COR-L47 (cell line): ENCODE measurements at regions not wholly inside any gene's neighbourhood (a gene's known extent, or its start where the extent isn't known, plus 50 kb on each side); places are given as distances from the start of the nearest gene placed in this dataset.

ENCODE experiments used
- DNase-seq: peaks from one replicate; lab custom pipeline; 2025; lab: John Stamatoyannopoulos, UW

GRCh38 chr16:86117235-86117634 is 218.3 kb downstream of the IRF8 start:
- no peak for DNase-seq

- no peak for DNase-seq
These were observed 218.8 kb downstream of the IRF8 start for GRCh38 chr16:86117756-86118155.

GRCh38 chr16:86118467-86119307 is 219.7 kb downstream of the IRF8 start:
- no peak for DNase-seq

GRCh38 chr16:86120201-86121192 is 221.5 kb downstream of the IRF8 start:
- DNase-seq = no peak

GRCh38 chr16:86121374-86122010 is 222.5 kb downstream of the IRF8 start:
- no peak for DNase-seq

GRCh38 chr16:86122681-86123342 is 223.8 kb downstream of the IRF8 start:
- DNase-seq = no peak

GRCh38 chr16:86124321-86124720 is 225.4 kb downstream of the IRF8 start:
- DNase-seq = no peak

- DNase-seq = no peak
These were observed 227.9 kb downstream of the IRF8 start for GRCh38 chr16:86126891-86127290.

- DNase-seq = no peak
These were observed 228.4 kb downstream of the IRF8 start for GRCh38 chr16:86127366-86127765.

- no peak for DNase-seq
These were observed 229.3 kb downstream of the IRF8 start for GRCh38 chr16:86128246-86128645.

GRCh38 chr16:86129541-86129940 is 230.6 kb downstream of the IRF8 start:
- no peak for DNase-seq

GRCh38 chr16:86133377-86133776 is 234.4 kb downstream of the IRF8 start:
- no peak for DNase-seq

GRCh38 chr16:86133847-86134375 is 234.9 kb downstream of the IRF8 start:
- no peak for DNase-seq

GRCh38 chr16:86134802-86135461 is 236.0 kb downstream of the IRF8 start:
- DNase-seq = no peak

GRCh38 chr16:86137359-86137758 is 238.4 kb downstream of the IRF8 start:
- no peak for DNase-seq

GRCh38 chr16:86138121-86139085 is 239.4 kb downstream of the IRF8 start:
- DNase-seq = no peak

GRCh38 chr16:86142801-86143236 is 243.9 kb downstream of the IRF8 start:
- no peak for DNase-seq

- DNase-seq = no peak
These were observed 244.7 kb downstream of the IRF8 start for GRCh38 chr16:86143666-86144065.

GRCh38 chr16:86145669-86146068 is 246.7 kb downstream of the IRF8 start:
- DNase-seq = no peak
